SK-N-SH treated with all-trans-retinoic acid at 6 μM for 48 hours (cell line): ENCODE measurements at regions not wholly inside any gene's neighbourhood (a gene's known extent, or its start where the extent isn't known, plus 50 kb on each side); places are given as distances from the start of the nearest gene placed in this dataset.

Experiments
- CSDC2 ChIP-seq: fragments of 250-450 bp; sonication (Bioruptor Pico); IDR thresholded peaks from 2 replicates; pipeline ENCODE4 v1.5.0; 2020; ENCODE audit warnings: mild to moderate bottlenecking, moderate library complexity
- ISL1 ChIP-seq: fragments of 250-450 bp; sonication (Bioruptor Pico); IDR thresholded peaks from 2 replicates; pipeline ENCODE4 v2.1.2; 2022; ENCODE audit warnings: mild to moderate bottlenecking, moderate library complexity
- TF ChIP-seq, protein P1 (sequence below): fragments of 250-450 bp; sonication (Bioruptor Pico); IDR thresholded peaks from 2 replicates; pipeline ENCODE4 v1.5.1; 2020; ENCODE audit warnings: low read depth, mild to moderate bottlenecking, moderate library complexity

DNA sequence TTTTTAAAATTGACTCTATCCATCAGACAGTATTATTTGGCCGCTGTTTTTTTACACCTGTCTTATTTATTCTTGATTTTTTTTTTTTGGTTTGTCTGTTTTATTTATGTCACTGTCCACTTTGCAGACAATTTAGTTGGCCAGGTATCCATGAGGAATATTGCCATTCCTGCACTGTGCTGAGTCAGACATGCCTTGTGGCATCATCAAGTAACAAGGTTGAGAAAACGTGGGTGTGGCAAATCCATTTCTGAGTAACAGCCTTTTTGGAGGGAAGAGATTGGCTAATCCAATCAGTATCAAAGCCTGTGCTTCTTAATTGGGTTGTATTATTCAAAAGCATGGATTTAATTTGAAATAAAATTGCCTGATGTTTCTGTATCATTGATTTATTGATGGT, 463.1 kb downstream of the USP25 start:
- TF ChIP-seq, protein P1, sequence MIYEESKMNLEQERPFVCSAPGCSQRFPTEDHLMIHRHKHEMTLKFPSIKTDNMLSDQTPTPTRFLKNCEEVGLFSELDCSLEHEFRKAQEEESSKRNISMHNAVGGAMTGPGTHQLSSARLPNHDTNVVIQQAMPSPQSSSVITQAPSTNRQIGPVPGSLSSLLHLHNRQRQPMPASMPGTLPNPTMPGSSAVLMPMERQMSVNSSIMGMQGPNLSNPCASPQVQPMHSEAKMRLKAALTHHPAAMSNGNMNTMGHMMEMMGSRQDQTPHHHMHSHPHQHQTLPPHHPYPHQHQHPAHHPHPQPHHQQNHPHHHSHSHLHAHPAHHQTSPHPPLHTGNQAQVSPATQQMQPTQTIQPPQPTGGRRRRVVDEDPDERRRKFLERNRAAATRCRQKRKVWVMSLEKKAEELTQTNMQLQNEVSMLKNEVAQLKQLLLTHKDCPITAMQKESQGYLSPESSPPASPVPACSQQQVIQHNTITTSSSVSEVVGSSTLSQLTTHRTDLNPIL = no peak
- no peak for TF ChIP-seq ISL1 (CRISPR knock-in tag)
- TF ChIP-seq CSDC2 (CRISPR knock-in tag) = no peak
